HepG2 (cell line): ENCODE measurements at regions not wholly inside any gene's neighbourhood (a gene's known extent, or its start where the extent isn't known, plus 50 kb on each side); places are given as distances from the start of the nearest gene placed in this dataset.
"Not testable (repeated sequence)": the region's sequence is repeated elsewhere in the genome, so short reads cannot be mapped to it uniquely, and the experiment has no call there.

Experiments used
- ARID2 ChIP-seq: sonication (generic); formaldehyde crosslinking; IDR thresholded peaks from 2 replicates; pipeline ENCODE4 v1.8.1; 2022; ENCODE audit warnings: mild to moderate bottlenecking, missing genetic modification reagents, borderline replicate concordance
- EZH2 ChIP-seq: conservative IDR thresholded peaks from 2 replicates; pipeline ENCODE4 v1.6.1; 2012; ENCODE audit warnings: mild to moderate bottlenecking, low read depth, low read length, moderate library complexity
- GABPA ChIP-seq, 2 experiments: IDR thresholded peaks; 2 replicates each; pipeline ENCODE4 v1.6.1; 2011 to 2016; ENCODE audit warnings: low read depth in 2 of 2, low read length in 1 of 2, missing biosample characterization in 1 of 2, missing genetic modification characterization in 1 of 2
- LCORL ChIP-seq, 2 experiments: fragments of 450-650 bp in 1 of 2; sonication (generic) in 1 of 2; formaldehyde crosslinking in 1 of 2; IDR thresholded peaks; 2 replicates each; pipeline versions ENCODE4 v1.5.0 to v1.6.1; 2017 to 2020; ENCODE audit warnings: antibody characterized with exemption in 1 of 2, missing genetic modification reagents in 1 of 2
- MAFK ChIP-seq, 2 experiments: IDR thresholded peaks in 1 of 2; conservative IDR thresholded peaks in 1 of 2; 2 replicates each; pipeline ENCODE4 v1.6.1; 2011; ENCODE audit warnings: improper control_type of control experiment in 2 of 2, low read length in 2 of 2
- MYC ChIP-seq: sonication (generic); formaldehyde crosslinking; IDR thresholded peaks from 2 replicates; pipeline ENCODE4 v1.9.0; 2021; ENCODE audit warnings: missing genetic modification reagents, borderline replicate concordance
- PBX3 ChIP-seq: sonication (generic); formaldehyde crosslinking; IDR thresholded peaks from 2 replicates; pipeline ENCODE4 v1.8.1; 2023; ENCODE audit warnings: missing genetic modification reagents, inconsistent platforms, borderline replicate concordance
- ZEB1 ChIP-seq: IDR thresholded peaks from 2 replicates; pipeline ENCODE4 v1.6.1; 2012; ENCODE audit warnings: mild to moderate bottlenecking, low read depth, inconsistent platforms; ENCODE audit not compliant: insufficient replicate concordance
- ZNF121 ChIP-seq: sonication (generic); formaldehyde crosslinking; IDR thresholded peaks from 2 replicates; pipeline ENCODE4 v1.5.0; 2020; ENCODE audit warnings: mild to moderate bottlenecking, missing genetic modification reagents

DNA sequence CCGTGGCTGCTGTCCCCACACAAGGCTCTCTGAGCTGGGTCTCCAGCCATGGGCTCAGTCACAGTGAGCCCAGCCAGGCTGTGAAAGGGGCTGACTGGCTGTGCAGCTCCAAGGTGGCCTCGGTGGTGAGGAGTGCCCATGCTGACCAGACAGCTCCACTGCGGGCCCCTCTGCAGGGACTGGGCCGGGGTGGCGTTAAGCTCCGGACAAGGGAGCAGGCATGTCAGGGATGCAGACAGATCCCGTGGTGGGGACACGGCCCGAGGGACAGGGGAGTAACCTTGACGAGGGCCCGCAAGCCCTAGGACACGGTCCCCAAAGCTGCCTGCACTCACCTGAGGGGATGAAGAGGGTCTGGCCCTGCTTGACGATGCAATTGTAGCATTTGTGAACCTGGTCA lies 132.0 kb downstream of the TUBA3C start:
- TF ChIP-seq MAFK (conservative IDR thresholded peaks at IDR 0.05 in 1 of 2, IDR thresholded peaks at IDR 0.05 in 1 of 2; ENCODE audit: low read length in 2 of 2); EZH2; ZNF121 (CRISPR knock-in tag); MYC (CRISPR knock-in tag); ARID2 (CRISPR knock-in tag); LCORL (IDR thresholded peaks at IDR 0.05); LCORL (CRISPR knock-in tag; IDR thresholded peaks at IDR 0.05); PBX3; ZEB1; GABPA (IDR thresholded peaks at IDR 0.05; ENCODE audit: low read depth, low read length); GABPA (CRISPR knock-in tag; IDR thresholded peaks at IDR 0.05; ENCODE audit: low read depth): not testable (repeated sequence)
